HepG2 (cell line): ENCODE measurements at regions not wholly inside any gene's neighbourhood (a gene's known extent, or its start where the extent isn't known, plus 50 kb on each side); places are given as distances from the start of the nearest gene placed in this dataset.

ENCODE experiments used
- ATAC-seq: fragments of 200-7000 bp; cut with Tn5 transposase; 3 replicates; pipeline ENCODE4 v1.9.1; 2020; ENCODE audit warnings: mild to moderate bottlenecking, moderate library complexity
- BruUV-seq: library from RNA; stranded (reverse); fragments of 400-500 nt; replicated peaks from 2 replicates; lab custom pipeline; 2021; lab: Mats Ljungman, UMichigan
- CTCF ChIA-PET: fragments of 300-600 bp; formaldehyde crosslinking; extraction: SDS; loops from one replicate; lab custom pipeline; 2021; ENCODE audit warnings: low total read pairs, inconsistent platforms, low intra/inter-chr PET ratio; lab: Yijun Ruan, JAX
- POLR2A ChIA-PET: fragments of 350-600 bp; sonication (Branson Sonifier 250); formaldehyde crosslinking; loops from one replicate; lab custom pipeline; 2020; ENCODE audit warnings: antibody characterized with exemption, inconsistent platforms; lab: Yijun Ruan, JAX
- DNase-seq: peaks from one replicate; pipeline ENCODE4 v3.0.0-alpha.2; 2015; ENCODE audit warnings: low spot score
- FAIRE-seq: peaks from 3 replicates; lab custom pipeline; 2011; peaks lifted over from hg19 to GRCh38; lab: Jason Lieb, UNC
- H2AFZ ChIP-seq: one replicate; pipeline ENCODE4 v1.6.1; 2011; ENCODE audit warnings: low read length, inconsistent platforms
- H3K27ac ChIP-seq: fragments of 300-600 bp; 3 replicates; pipeline ENCODE4 v1.8.0; 2011; ENCODE audit warnings: mixed run types, mild to moderate bottlenecking, mixed read lengths, low read length, inconsistent platforms; ENCODE audit not compliant: insufficient read depth; ENCODE audit errors: extremely low read length
- H3K27me3 ChIP-seq, 2 experiments: fragments of 200-600 bp in 1 of 2; 2 replicates in 1 of 2; 3 replicates in 1 of 2; pipeline versions ENCODE4 v1.6.0 to v1.8.0; 2011; ENCODE audit warnings: low read length in 2 of 2, mild to moderate bottlenecking in 2 of 2, moderate library complexity in 2 of 2, inconsistent platforms in 1 of 2; ENCODE audit not compliant: insufficient read depth in 2 of 2, control insufficient read depth in 1 of 2
- H3K36me3 ChIP-seq, 2 experiments: fragments of 200-600 bp in 1 of 2; replicated peaks in 1 of 2; 2 replicates in 1 of 2; 3 replicates in 1 of 2; pipeline versions ENCODE4 v1.5.1 to v1.8.0; 2011; ENCODE audit warnings: low read length in 2 of 2, inconsistent platforms in 1 of 2; ENCODE audit not compliant: insufficient read depth in 2 of 2, control insufficient read depth in 1 of 2
- H3K4me1 ChIP-seq: 2 replicates; pipeline ENCODE4 v1.5.1; 2012; ENCODE audit warnings: low read length, inconsistent platforms; ENCODE audit not compliant: insufficient read depth
- H3K4me2 ChIP-seq: 2 replicates; pipeline ENCODE4 v1.6.0; 2011; ENCODE audit warnings: low read depth, low read length, inconsistent platforms
- H3K4me3 ChIP-seq, 3 experiments: fragments of 200-600 bp in 1 of 3; sonication (generic), shearing (Covaris generic) in 1 of 3; replicated peaks in 1 of 3; 2 replicates each; pipeline ENCODE4 v1.5.1; 2011 to 2016; ENCODE audit warnings: low read length in 3 of 3, inconsistent platforms in 2 of 3, low read depth in 2 of 3, mild to moderate bottlenecking in 2 of 3, control low read depth in 1 of 3, mixed read lengths in 1 of 3; ENCODE audit not compliant: insufficient read depth in 1 of 3
- H3K79me2 ChIP-seq: one replicate; pipeline ENCODE4 v1.6.1; 2011; ENCODE audit warnings: low read length, inconsistent platforms; ENCODE audit not compliant: insufficient read depth
- H3K9ac ChIP-seq: 2 replicates; pipeline ENCODE4 v1.6.0; 2011; ENCODE audit warnings: mild to moderate bottlenecking, low read depth, low read length, inconsistent platforms; ENCODE audit not compliant: insufficient read depth
- H3K9me3 ChIP-seq: 2 replicates; pipeline ENCODE4 v1.5.1; 2012; ENCODE audit warnings: mild to moderate bottlenecking, low read length
- H4K20me1 ChIP-seq: 2 replicates; pipeline ENCODE4 v1.6.0; 2011; ENCODE audit warnings: inconsistent platforms, mild to moderate bottlenecking, low read length, moderate library complexity; ENCODE audit not compliant: insufficient read depth
- BORCS8-MEF2B ChIP-seq: sonication (generic); formaldehyde crosslinking; IDR thresholded peaks from 2 replicates; pipeline ENCODE4 v1.8.0; 2022; ENCODE audit warnings: mild to moderate bottlenecking, missing genetic modification reagents
- SAP130 ChIP-seq: IDR thresholded peaks from 2 replicates; pipeline ENCODE4 v1.6.1; 2016; ENCODE audit warnings: low read depth
- WIZ ChIP-seq: sonication (generic); formaldehyde crosslinking; IDR thresholded peaks from 2 replicates; pipeline ENCODE4 v1.5.1; 2020; ENCODE audit warnings: mild to moderate bottlenecking, missing genetic modification reagents
- ZNF33A ChIP-seq: sonication (generic); formaldehyde crosslinking; IDR thresholded peaks from 2 replicates; pipeline ENCODE4 v1.5.1; 2020; ENCODE audit warnings: missing genetic modification reagents, mild to moderate bottlenecking, moderate library complexity, borderline replicate concordance
- ZNF737 ChIP-seq: sonication (generic); formaldehyde crosslinking; IDR thresholded peaks from 2 replicates; pipeline ENCODE4 v1.5.0; 2020; ENCODE audit warnings: missing genetic modification reagents, mild to moderate bottlenecking, borderline replicate concordance
- WGBS: methylation state at CpG from one replicate; pipeline ENCODE4 v1.1.6; 2017; ENCODE audit warnings: low lambda C conversion rate; 5-methylcytosine and 5-hydroxymethylcytosine counted together
- in situ Hi-C: cut with HindIII; loops from 2 replicates; pipeline ENCODE4 v1.10.0; 2017; ENCODE audit warnings: low pct_unique_long_range_greater_than_20kb; ENCODE audit not compliant: extremely low pct_ligation_motif_present
- intact Hi-C: fragments of 100-400 bp; cut with micrococcal nuclease; formaldehyde crosslinking; loops from one replicate; pipeline ENCODE4 v1.10.0; 2022; ENCODE audit not compliant: unreplicated experiment
- TF ChIP-seq, protein P1 (sequence below): sonication (generic); formaldehyde crosslinking; IDR thresholded peaks from 2 replicates; pipeline ENCODE4 v1.4.0; 2020; ENCODE audit warnings: missing genetic modification reagents

DNA sequence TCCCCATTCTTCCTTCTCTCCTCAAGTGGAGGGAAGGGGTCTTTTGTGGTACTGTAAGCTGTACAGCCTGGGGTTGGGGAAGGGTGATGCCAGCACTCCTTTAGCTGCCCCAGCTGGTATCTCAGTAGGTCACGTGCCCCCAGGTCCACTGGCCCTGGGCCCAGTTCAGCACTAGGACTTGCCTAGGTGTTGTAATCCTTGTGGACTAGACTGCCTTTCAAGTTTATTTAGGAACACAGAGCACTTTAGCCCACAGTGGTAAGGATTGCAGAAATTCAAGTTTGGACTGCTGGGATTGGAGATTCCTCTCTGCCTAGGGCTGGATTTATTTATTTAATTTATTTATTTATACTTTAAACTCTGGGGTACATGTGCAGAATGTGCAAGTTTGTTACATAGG, 569.6 kb downstream of the AACS start:
- H3K79me2 ChIP-seq = no peaks in the 10 kb centered on the region
- H3K36me3 ChIP-seq = no peaks in the 10 kb centered on the region
- POLR2A ChIA-PET = no interaction called here
- no peak overlapping the region for H3K9ac ChIP-seq
- in situ Hi-C loops = no loop called here
- H2AFZ ChIP-seq = no peak overlapping the region
- no peak for ATAC-seq
- no TSS peak for BruUV-seq
- no peaks in the 10 kb centered on the region for H3K9me3 ChIP-seq
- H3K4me3 ChIP-seq = no peak overlapping the region
- no peak overlapping the region for H3K4me2 ChIP-seq
- H4K20me1 ChIP-seq = no peaks in the 10 kb centered on the region
- no peak overlapping the region for H3K27ac ChIP-seq
- no peaks in the 10 kb centered on the region for H3K4me1 ChIP-seq
- TF ChIP-seq WIZ (CRISPR knock-in tag) (no peak), BORCS8-MEF2B (CRISPR knock-in tag) (no peak), ZNF33A (CRISPR knock-in tag) (no peak), SAP130 (CRISPR knock-in tag) (no peak), ZNF737 (CRISPR knock-in tag) (no peak)
- TF ChIP-seq, protein P1, sequence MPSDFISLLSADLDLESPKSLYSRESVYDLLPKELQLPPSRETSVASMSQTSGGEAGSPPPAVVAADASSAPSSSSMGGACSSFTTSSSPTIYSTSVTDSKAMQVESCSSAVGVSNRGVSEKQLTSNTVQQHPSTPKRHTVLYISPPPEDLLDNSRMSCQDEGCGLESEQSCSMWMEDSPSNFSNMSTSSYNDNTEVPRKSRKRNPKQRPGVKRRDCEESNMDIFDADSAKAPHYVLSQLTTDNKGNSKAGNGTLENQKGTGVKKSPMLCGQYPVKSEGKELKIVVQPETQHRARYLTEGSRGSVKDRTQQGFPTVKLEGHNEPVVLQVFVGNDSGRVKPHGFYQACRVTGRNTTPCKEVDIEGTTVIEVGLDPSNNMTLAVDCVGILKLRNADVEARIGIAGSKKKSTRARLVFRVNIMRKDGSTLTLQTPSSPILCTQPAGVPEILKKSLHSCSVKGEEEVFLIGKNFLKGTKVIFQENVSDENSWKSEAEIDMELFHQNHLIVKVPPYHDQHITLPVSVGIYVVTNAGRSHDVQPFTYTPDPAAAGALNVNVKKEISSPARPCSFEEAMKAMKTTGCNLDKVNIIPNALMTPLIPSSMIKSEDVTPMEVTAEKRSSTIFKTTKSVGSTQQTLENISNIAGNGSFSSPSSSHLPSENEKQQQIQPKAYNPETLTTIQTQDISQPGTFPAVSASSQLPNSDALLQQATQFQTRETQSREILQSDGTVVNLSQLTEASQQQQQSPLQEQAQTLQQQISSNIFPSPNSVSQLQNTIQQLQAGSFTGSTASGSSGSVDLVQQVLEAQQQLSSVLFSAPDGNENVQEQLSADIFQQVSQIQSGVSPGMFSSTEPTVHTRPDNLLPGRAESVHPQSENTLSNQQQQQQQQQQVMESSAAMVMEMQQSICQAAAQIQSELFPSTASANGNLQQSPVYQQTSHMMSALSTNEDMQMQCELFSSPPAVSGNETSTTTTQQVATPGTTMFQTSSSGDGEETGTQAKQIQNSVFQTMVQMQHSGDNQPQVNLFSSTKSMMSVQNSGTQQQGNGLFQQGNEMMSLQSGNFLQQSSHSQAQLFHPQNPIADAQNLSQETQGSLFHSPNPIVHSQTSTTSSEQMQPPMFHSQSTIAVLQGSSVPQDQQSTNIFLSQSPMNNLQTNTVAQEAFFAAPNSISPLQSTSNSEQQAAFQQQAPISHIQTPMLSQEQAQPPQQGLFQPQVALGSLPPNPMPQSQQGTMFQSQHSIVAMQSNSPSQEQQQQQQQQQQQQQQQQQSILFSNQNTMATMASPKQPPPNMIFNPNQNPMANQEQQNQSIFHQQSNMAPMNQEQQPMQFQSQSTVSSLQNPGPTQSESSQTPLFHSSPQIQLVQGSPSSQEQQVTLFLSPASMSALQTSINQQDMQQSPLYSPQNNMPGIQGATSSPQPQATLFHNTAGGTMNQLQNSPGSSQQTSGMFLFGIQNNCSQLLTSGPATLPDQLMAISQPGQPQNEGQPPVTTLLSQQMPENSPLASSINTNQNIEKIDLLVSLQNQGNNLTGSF (CRISPR knock-in tag) = no peak
- TF ChIP-seq, all 625 proteins: peak for 0
- FAIRE-seq (no peak), DNase-seq (no peak)
- 0% methylated on average over 1 of the region's 1 CpG for WGBS
- CTCF ChIA-PET = no interaction called here
- 0 out of 5 replicates have a peak, but pooled peaks cover 0 to 1% of the 10 kb centered on the region in 2 experiments for H3K27me3 ChIP-seq
- intact Hi-C loops = no loop called here
